ENCODE measurements at regions not wholly inside any gene's neighbourhood (a gene's known extent, or its start where the extent isn't known, plus 50 kb on each side); places are given as distances from the start of the nearest gene placed in this dataset.
A peak's percentile ranks its signal among the peaks of the same experiment; 100 is the strongest.

DNA sequence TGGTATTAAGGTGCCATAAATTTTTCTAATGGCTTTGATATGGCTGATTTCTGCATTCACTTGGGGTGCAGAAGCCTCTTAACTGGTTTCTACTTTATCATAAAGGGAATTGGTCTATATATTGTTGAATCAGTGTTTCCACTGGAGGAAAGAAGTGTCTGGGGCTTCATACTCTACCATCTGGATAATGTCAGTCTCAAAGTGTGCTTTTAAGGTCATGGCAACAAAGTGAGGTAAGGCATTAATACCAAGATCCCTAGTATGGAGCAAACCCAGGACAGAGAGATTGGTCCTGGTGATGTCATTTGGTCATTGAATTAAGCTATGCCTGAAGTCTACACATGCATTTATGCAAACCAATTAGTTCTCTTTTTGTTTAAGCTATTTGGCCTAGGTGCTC lies 309.9 kb downstream of the DUSP10 start:
- peak; percentile 50 for DNase-seq (ENCODE audit: low read depth)
- no peak overlapping the region for H3K4me3 ChIP-seq (ENCODE audit: low read depth, low read length)
- TF ChIP-seq, protein P1, sequence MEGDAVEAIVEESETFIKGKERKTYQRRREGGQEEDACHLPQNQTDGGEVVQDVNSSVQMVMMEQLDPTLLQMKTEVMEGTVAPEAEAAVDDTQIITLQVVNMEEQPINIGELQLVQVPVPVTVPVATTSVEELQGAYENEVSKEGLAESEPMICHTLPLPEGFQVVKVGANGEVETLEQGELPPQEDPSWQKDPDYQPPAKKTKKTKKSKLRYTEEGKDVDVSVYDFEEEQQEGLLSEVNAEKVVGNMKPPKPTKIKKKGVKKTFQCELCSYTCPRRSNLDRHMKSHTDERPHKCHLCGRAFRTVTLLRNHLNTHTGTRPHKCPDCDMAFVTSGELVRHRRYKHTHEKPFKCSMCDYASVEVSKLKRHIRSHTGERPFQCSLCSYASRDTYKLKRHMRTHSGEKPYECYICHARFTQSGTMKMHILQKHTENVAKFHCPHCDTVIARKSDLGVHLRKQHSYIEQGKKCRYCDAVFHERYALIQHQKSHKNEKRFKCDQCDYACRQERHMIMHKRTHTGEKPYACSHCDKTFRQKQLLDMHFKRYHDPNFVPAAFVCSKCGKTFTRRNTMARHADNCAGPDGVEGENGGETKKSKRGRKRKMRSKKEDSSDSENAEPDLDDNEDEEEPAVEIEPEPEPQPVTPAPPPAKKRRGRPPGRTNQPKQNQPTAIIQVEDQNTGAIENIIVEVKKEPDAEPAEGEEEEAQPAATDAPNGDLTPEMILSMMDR (IDR thresholded peaks at IDR 0.05; ENCODE audit: insufficient read depth, low read depth, low read length): no peak

- TF ChIP-seq, protein P1 (IDR thresholded peaks at IDR 0.05; ENCODE audit: insufficient read depth, low read depth, low read length): peak; percentile 98
- DNase-seq (ENCODE audit: low read depth): peak; percentile 79
- H3K4me3 ChIP-seq (ENCODE audit: low read depth, low read length): no peak overlapping the region
Observed at GRCh38 chr1:221435504-221435904, 306.4 kb downstream of the DUSP10 start.

DNA sequence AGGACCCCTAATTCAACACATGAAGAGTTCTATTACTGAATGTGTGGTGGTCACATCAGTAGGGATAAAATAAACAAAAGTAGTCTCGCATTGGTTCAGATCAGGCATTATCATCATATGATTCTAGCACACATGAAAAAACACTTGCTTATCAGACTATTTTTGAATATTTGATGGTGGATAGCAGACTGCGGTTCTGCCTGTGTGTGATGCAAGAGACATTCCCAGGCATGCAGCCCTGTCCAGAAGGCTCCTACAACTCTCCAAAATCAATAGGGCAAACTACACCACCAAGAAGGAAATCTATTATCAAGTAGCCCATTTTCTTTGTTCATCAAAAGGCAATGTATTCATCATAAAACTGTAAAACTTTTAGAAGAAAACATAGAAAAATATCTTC lies 304.7 kb downstream of the DUSP10 start:
- peak; percentile 59 for DNase-seq (ENCODE audit: low read depth)
- H3K4me3 ChIP-seq (ENCODE audit: low read depth, low read length): no peak overlapping the region
- TF ChIP-seq, protein P1 (IDR thresholded peaks at IDR 0.05; ENCODE audit: insufficient read depth, low read depth, low read length): no peak

GRCh38 chr1:221437926-221438325 lies 304.0 kb downstream of the DUSP10 start:
- TF ChIP-seq, protein P1 (IDR thresholded peaks at IDR 0.05; ENCODE audit: insufficient read depth, low read depth, low read length): no peak
- DNase-seq (ENCODE audit: low read depth): peak; percentile 88
- no peak overlapping the region for H3K4me3 ChIP-seq (ENCODE audit: low read depth, low read length)

DNA sequence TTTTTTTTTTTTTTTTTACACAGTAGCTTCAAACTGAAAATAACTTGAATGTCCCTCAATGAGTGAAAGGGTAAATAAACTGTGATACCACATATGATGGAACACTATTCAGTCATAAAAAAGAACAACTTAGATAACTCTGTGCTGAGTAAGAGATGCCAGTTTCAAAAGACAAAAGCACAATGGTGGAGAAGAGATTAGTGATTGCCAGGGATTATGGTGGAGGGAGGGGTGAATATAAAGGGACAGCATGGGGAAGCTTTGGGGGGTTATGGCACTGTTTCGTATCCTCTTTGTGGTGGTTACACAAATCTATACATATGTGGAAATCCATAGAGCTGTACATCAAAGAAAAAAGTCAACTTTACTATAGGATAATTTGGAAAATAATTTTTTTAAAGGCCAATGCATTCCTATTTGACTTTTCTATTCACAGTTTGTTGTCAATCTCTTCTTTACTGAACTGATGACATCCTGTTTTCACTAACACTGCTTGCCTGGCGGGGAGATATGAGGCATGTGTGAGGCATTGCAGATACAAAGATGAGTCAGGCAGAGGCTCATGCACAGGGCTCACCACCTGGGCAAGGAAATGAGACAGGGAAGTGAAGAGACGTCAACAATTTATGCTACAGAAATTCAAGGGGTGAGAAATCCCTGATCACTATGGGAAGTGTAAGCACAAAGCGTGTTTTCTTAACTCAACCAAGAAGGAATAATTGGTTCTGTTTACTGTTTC lies 302.7 kb downstream of the DUSP10 start:
- TF ChIP-seq, protein P1 (IDR thresholded peaks at IDR 0.05; ENCODE audit: insufficient read depth, low read depth, low read length): no peak
- no peak overlapping the region for H3K4me3 ChIP-seq (ENCODE audit: low read depth, low read length)
- peak; percentile 92 for DNase-seq (ENCODE audit: low read depth)

DNA sequence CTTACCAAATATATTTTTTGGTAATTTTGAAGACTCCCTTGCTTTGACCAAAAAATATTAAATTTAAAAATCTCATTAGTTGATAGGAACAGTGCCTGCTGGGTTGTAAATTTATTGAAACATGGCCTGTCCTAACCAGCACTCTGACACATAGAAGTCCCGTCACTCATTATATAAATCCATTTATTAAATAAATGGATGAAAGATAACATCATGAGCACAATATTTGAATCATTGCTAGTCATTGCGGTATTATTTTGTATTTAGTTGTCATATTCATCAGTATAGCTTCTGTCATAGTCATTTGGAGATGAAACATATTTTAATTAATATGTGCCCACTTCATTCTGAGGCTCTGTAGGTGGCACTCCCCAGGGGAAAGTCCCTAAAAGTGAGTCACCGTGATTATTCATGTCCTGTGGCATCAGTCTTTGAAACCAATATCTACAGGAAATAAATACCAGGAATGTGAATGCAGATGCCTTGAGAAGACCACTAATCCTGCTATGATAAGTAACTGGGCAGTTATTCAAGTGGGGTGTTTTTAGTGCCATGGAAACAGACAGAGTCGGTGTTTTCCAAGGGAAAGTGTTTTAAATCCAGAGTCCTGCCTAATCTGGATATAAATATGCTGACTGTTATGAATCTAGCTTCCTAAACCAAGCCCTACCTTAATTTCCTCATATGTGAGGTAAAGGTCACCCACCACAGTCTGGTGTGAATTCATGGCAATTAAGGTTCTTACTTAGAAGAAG lies 302.0 kb downstream of the DUSP10 start:
- no peak overlapping the region for H3K4me3 ChIP-seq (ENCODE audit: low read depth, low read length)
- peak; percentile 98 for DNase-seq (ENCODE audit: low read depth)
- TF ChIP-seq, protein P1 (IDR thresholded peaks at IDR 0.05; ENCODE audit: insufficient read depth, low read depth, low read length): no peak
